ENCODE measurements at regions not wholly inside any gene's neighbourhood (a gene's known extent, or its start where the extent isn't known, plus 50 kb on each side); places are given as distances from the start of the nearest gene placed in this dataset.
"Not testable (repeated sequence)": the region's sequence is repeated elsewhere in the genome, so short reads cannot be mapped to it uniquely, and the experiment has no call there.

GRCh38 chr9:64012014-64012413 is 1273.0 kb downstream of the FOXD4L5 start:
- DNase-seq; H3K36me3 ChIP-seq (ENCODE audit: insufficient read depth in 1 of 2, low read depth in 1 of 2); intact Hi-C loops (cut with DNase I); H3K9me3 ChIP-seq; H3K27ac ChIP-seq; ATAC-seq; H3K27me3 ChIP-seq (ENCODE audit: insufficient read depth in 3 of 3, low read length in 2 of 3); H3K4me1 ChIP-seq; H3K4me3 ChIP-seq: not testable (repeated sequence)
- WGBS, 3 donors = 56 to 82% (median 77%) methylated on average over 3 of the region's 3 CpGs

DNA sequence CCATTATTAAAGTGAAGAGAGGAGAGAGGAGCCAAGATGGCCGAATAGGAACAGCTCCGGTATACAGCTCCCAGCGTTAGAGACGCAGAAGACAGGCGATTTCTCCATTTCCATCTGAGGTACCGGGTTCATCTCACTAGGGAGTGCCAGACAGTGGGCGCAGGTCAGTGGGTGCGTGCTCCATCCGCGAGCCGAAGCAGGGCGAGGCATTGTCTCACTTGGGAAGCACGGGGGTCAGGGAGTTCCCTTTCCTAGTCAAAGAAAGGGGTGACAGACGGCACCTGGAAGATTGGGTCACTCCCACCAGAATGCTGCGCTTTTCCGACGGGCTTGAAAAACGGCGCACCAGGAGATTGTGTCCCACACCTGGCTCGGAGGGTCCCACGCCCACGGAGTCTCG is 1305.3 kb downstream of the FOXD4L5 start:
- ATAC-seq; H3K27me3 ChIP-seq (ENCODE audit: insufficient read depth in 3 of 3, low read length in 2 of 3); H3K4me3 ChIP-seq; DNase-seq; H3K9me3 ChIP-seq; intact Hi-C loops (cut with DNase I); H3K36me3 ChIP-seq (ENCODE audit: insufficient read depth in 1 of 2, low read depth in 1 of 2); H3K27ac ChIP-seq; H3K4me1 ChIP-seq: not testable (repeated sequence)
- 77 to 83% (median 79%) methylated on average over 20 to 23 of the region's 23 CpGs for WGBS, 3 donors
